ENCODE measurements at regions not wholly inside any gene's neighbourhood (a gene's known extent, or its start where the extent isn't known, plus 50 kb on each side); places are given as distances from the start of the nearest gene placed in this dataset.

GRCh38 chr13:53324656-53325055 is 296.0 kb downstream of the OLFM4 start:
- TF ChIP-seq, protein P1, sequence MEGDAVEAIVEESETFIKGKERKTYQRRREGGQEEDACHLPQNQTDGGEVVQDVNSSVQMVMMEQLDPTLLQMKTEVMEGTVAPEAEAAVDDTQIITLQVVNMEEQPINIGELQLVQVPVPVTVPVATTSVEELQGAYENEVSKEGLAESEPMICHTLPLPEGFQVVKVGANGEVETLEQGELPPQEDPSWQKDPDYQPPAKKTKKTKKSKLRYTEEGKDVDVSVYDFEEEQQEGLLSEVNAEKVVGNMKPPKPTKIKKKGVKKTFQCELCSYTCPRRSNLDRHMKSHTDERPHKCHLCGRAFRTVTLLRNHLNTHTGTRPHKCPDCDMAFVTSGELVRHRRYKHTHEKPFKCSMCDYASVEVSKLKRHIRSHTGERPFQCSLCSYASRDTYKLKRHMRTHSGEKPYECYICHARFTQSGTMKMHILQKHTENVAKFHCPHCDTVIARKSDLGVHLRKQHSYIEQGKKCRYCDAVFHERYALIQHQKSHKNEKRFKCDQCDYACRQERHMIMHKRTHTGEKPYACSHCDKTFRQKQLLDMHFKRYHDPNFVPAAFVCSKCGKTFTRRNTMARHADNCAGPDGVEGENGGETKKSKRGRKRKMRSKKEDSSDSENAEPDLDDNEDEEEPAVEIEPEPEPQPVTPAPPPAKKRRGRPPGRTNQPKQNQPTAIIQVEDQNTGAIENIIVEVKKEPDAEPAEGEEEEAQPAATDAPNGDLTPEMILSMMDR (conservative IDR thresholded peaks at IDR 0.05; ENCODE audit: low read depth, low read length) = no peak
- no peak for TF ChIP-seq EZH2 (IDR thresholded peaks at IDR 0.05; ENCODE audit: borderline replicate concordance, low read depth, low read length, poor library complexity, severe bottlenecking)

All from A673 (cell line).